H9 (cell line): ENCODE measurements at regions not wholly inside any gene's neighbourhood (a gene's known extent, or its start where the extent isn't known, plus 50 kb on each side); places are given as distances from the start of the nearest gene placed in this dataset.

ENCODE experiments used
- DNase-seq: peaks from one replicate; pipeline ENCODE4 v3.0.0-alpha.2; 2017
- H2AFZ ChIP-seq: one replicate; pipeline ENCODE4 v1.6.1; 2013; ENCODE audit warnings: mild to moderate bottlenecking, low read length, control low read depth, moderate library complexity
- H2AK5ac ChIP-seq: 2 replicates; pipeline ENCODE4 v1.6.1; 2013; ENCODE audit warnings: low read length, control low read depth, mixed read lengths; ENCODE audit not compliant: insufficient read length
- H2BK120ac ChIP-seq: one replicate; pipeline ENCODE4 v1.6.1; 2013; ENCODE audit warnings: low read depth, mild to moderate bottlenecking, low read length, control low read depth, inconsistent platforms; ENCODE audit not compliant: poor library complexity, severe bottlenecking
- H2BK12ac ChIP-seq: 2 replicates; pipeline ENCODE4 v1.6.1; 2013; ENCODE audit warnings: low read length, control low read depth, mixed read lengths, low read depth; ENCODE audit not compliant: insufficient read length
- H2BK15ac ChIP-seq: 2 replicates; pipeline ENCODE4 v1.6.1; 2013; ENCODE audit warnings: low read depth, low read length, control low read depth
- H2BK20ac ChIP-seq: one replicate; pipeline ENCODE4 v1.6.1; 2013; ENCODE audit warnings: low read depth, mild to moderate bottlenecking, low read length, control low read depth, inconsistent platforms; ENCODE audit not compliant: poor library complexity, severe bottlenecking
- H2BK5ac ChIP-seq: 2 replicates; pipeline ENCODE4 v1.6.1; 2013; ENCODE audit warnings: low read length, control low read depth, mixed read lengths; ENCODE audit not compliant: insufficient read length
- H3K14ac ChIP-seq: 2 replicates; pipeline ENCODE4 v1.6.1; 2013; ENCODE audit warnings: low read length, control low read depth; ENCODE audit not compliant: insufficient read depth
- H3K18ac ChIP-seq: 2 replicates; pipeline ENCODE4 v1.6.1; 2013; ENCODE audit warnings: low read depth, mild to moderate bottlenecking, mixed read lengths, low read length, control low read depth; ENCODE audit not compliant: insufficient read length
- H3K23ac ChIP-seq: 2 replicates; pipeline ENCODE4 v1.6.1; 2013; ENCODE audit warnings: low read length, control low read depth, mixed read lengths, low read depth; ENCODE audit not compliant: insufficient read length
- H3K23me2 ChIP-seq: 2 replicates; pipeline ENCODE4 v1.6.1; 2013; ENCODE audit warnings: low read depth, mild to moderate bottlenecking, mixed read lengths, low read length, control low read depth; ENCODE audit not compliant: insufficient read length, poor library complexity, severe bottlenecking
- H3K27ac ChIP-seq: 2 replicates; pipeline ENCODE4 v1.5.1; 2013; ENCODE audit warnings: low read length, control low read depth, mixed read lengths, low read depth; ENCODE audit not compliant: insufficient read length
- H3K27me3 ChIP-seq: 2 replicates; pipeline ENCODE4 v1.6.1; 2013; ENCODE audit warnings: low read length, control low read depth, inconsistent platforms; ENCODE audit not compliant: insufficient read depth
- H3K4ac ChIP-seq: 2 replicates; pipeline ENCODE4 v1.6.1; 2013; ENCODE audit warnings: low read depth, mild to moderate bottlenecking, control low read depth, inconsistent platforms, low read length, moderate library complexity
- H3K4me1 ChIP-seq: 2 replicates; pipeline ENCODE4 v1.6.1; 2013; ENCODE audit warnings: low read length, control low read depth, inconsistent platforms; ENCODE audit not compliant: insufficient read depth
- H3K4me2 ChIP-seq: 2 replicates; pipeline ENCODE4 v1.6.1; 2013; ENCODE audit warnings: low read length, control low read depth, mixed read lengths; ENCODE audit not compliant: insufficient read length, insufficient read depth
- H3K56ac ChIP-seq: 2 replicates; pipeline ENCODE4 v1.6.1; 2013; ENCODE audit warnings: low read depth, mild to moderate bottlenecking, mixed read lengths, low read length, control low read depth; ENCODE audit not compliant: insufficient read length
- H3K79me1 ChIP-seq: 2 replicates; pipeline ENCODE4 v1.6.1; 2013; ENCODE audit warnings: low read depth, mild to moderate bottlenecking, moderate library complexity, low read length, control low read depth, inconsistent platforms; ENCODE audit not compliant: insufficient read depth, poor library complexity, severe bottlenecking
- H3K79me2 ChIP-seq: 2 replicates; pipeline ENCODE4 v1.6.1; 2013; ENCODE audit warnings: low read length, control low read depth, inconsistent platforms; ENCODE audit not compliant: insufficient read depth
- H3K9ac ChIP-seq: 2 replicates; pipeline ENCODE4 v1.6.1; 2013; ENCODE audit warnings: low read length, control low read depth, mixed read lengths; ENCODE audit not compliant: insufficient read length; ENCODE audit errors: extremely low read depth
- H3K9me3 ChIP-seq: one replicate; pipeline ENCODE4 v1.6.1; 2013; ENCODE audit warnings: low read depth, low read length, inconsistent platforms; ENCODE audit not compliant: control insufficient read depth
- H3T11ph ChIP-seq: one replicate; pipeline ENCODE4 v1.6.1; 2013; ENCODE audit warnings: mild to moderate bottlenecking, low read length, control low read depth, inconsistent platforms
- H4K20me1 ChIP-seq: one replicate; pipeline ENCODE4 v1.6.1; 2013; ENCODE audit not compliant: control insufficient read depth, insufficient read length, insufficient read depth
- H4K5ac ChIP-seq: 2 replicates; pipeline ENCODE4 v1.6.1; 2013; ENCODE audit warnings: low read depth, mild to moderate bottlenecking, mixed read lengths, low read length, control low read depth; ENCODE audit not compliant: insufficient read length
- H4K8ac ChIP-seq: replicated peaks from 2 replicates; pipeline ENCODE4 v1.6.1; 2013; ENCODE audit warnings: low read length, control low read depth, mixed read lengths, low read depth; ENCODE audit not compliant: insufficient read length
- H4K91ac ChIP-seq: 2 replicates; pipeline ENCODE4 v1.6.1; 2013; ENCODE audit warnings: low read depth, mild to moderate bottlenecking, moderate library complexity, mixed read lengths, low read length, control low read depth; ENCODE audit not compliant: insufficient read length
- H3K27ac Mint-ChIP-seq, 3 experiments: 2 replicates in 2 of 3; 3 replicates in 1 of 3; pipeline ENCODE4 v1.8.0; 2020 to 2021; ENCODE audit warnings: mixed read lengths in 3 of 3, mild to moderate bottlenecking in 1 of 3, moderate library complexity in 1 of 3
- H3K27me3 Mint-ChIP-seq: 2 replicates; pipeline ENCODE4 v1.8.0; 2021; ENCODE audit warnings: low read depth, mild to moderate bottlenecking, moderate library complexity, mixed read lengths
- H3K36me3 Mint-ChIP-seq, 3 experiments: 2 replicates in 2 of 3; 3 replicates in 1 of 3; pipeline ENCODE4 v1.8.0; 2020 to 2021; ENCODE audit warnings: low read depth in 3 of 3, mixed read lengths in 3 of 3; ENCODE audit not compliant: insufficient read depth in 1 of 3
- H3K4me1 Mint-ChIP-seq, 2 experiments: 2 replicates each; pipeline ENCODE4 v1.8.0; 2020; ENCODE audit warnings: mixed read lengths in 2 of 2
- H3K4me3 Mint-ChIP-seq, 2 experiments: 2 replicates in 1 of 2; 3 replicates in 1 of 2; pipeline ENCODE4 v1.8.0; 2020 to 2021; ENCODE audit warnings: mild to moderate bottlenecking in 2 of 2, mixed read lengths in 2 of 2, moderate library complexity in 1 of 2
- H3K9me3 Mint-ChIP-seq, 2 experiments: 2 replicates in 1 of 2; 3 replicates in 1 of 2; pipeline ENCODE4 v1.8.0; 2020; ENCODE audit warnings: mild to moderate bottlenecking in 2 of 2, mixed read lengths in 2 of 2, moderate library complexity in 1 of 2
- WGBS: extraction: QIAGEN DNeasy Blood & Tissue Kit; methylation state at CpG from one replicate; pipeline ENCODE4 v1.1.7; 2013; ENCODE audit warnings: missing lambda C conversion rate, low lambda C conversion rate, mixed read lengths; ENCODE audit not compliant: insufficient read length; ENCODE audit errors: extremely low coverage; 5-methylcytosine and 5-hydroxymethylcytosine counted together
- TF ChIP-seq, protein P1 (sequence below): fragments of 200-600 bp; sonication (generic); conservative IDR thresholded peaks from 3 replicates; pipeline ENCODE4 v1.8.0; 2021; ENCODE audit warnings: antibody characterized with exemption, mild to moderate bottlenecking

DNA sequence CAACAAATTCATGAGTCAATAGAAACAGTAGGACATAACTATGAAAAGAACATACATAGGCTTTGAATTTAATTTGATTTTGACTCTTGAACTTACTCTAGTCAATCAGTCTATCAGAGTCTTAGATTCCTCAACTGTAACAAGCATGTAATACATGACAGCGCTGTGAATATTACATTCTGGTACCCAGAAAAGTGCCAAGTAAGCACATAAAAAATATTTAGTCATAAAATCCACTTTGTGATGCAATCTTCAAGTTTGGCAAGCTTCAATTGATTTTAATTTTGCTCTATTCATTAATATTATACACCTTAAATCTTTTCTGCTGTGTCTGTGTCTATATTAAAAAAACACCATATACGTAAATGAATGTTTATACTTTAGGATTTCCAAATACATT, 483.3 kb downstream of the PRR32 start:
- DNase-seq = no peak
- Histone ChIP-seq H2BK120ac (no peak overlapping the region), H2AK5ac (no peak overlapping the region), H4K8ac (no peak overlapping the region), H3K27me3 (no peaks in the 10 kb centered on the region), H4K20me1 (no peaks in the 10 kb centered on the region), H3K9me3 (no peaks in the 10 kb centered on the region), H4K5ac (no peak overlapping the region), H3K79me1 (no peaks in the 10 kb centered on the region), H3K9ac (no peak overlapping the region), H3K4ac (no peak overlapping the region), H3T11ph (no peak overlapping the region), H3K27ac (no peak overlapping the region), H2BK15ac (no peak overlapping the region), H3K18ac (no peak overlapping the region), H4K91ac (no peak overlapping the region), H3K4me2 (no peak overlapping the region), H3K23me2 (no peaks in the 10 kb centered on the region), H2BK20ac (no peak overlapping the region), H2BK5ac (no peak overlapping the region), H2AFZ (no peak overlapping the region), H3K14ac (no peak overlapping the region), H3K56ac (no peak overlapping the region), H3K4me1 (no peaks in the 10 kb centered on the region), H2BK12ac (no peak overlapping the region), H3K79me2 (no peaks in the 10 kb centered on the region), H3K23ac (no peak overlapping the region)
- Mint-ChIP-seq H3K4me1 (no peaks in the 10 kb centered on the region), H3K4me3 (no peak overlapping the region), H3K27ac (no peak overlapping the region), H3K27me3 (no peaks in the 10 kb centered on the region), H3K9me3 (peaks cover 16 to 27% of the 10 kb centered on the region in 2 experiments), H3K36me3 (peaks cover 0 to 8% (median 0%) of the 10 kb centered on the region in 3 experiments; a peak in 3 of 7 replicates)
- WGBS = no CpG with 5 or more reads among the region's 2 CpGs
- TF ChIP-seq, protein P1, sequence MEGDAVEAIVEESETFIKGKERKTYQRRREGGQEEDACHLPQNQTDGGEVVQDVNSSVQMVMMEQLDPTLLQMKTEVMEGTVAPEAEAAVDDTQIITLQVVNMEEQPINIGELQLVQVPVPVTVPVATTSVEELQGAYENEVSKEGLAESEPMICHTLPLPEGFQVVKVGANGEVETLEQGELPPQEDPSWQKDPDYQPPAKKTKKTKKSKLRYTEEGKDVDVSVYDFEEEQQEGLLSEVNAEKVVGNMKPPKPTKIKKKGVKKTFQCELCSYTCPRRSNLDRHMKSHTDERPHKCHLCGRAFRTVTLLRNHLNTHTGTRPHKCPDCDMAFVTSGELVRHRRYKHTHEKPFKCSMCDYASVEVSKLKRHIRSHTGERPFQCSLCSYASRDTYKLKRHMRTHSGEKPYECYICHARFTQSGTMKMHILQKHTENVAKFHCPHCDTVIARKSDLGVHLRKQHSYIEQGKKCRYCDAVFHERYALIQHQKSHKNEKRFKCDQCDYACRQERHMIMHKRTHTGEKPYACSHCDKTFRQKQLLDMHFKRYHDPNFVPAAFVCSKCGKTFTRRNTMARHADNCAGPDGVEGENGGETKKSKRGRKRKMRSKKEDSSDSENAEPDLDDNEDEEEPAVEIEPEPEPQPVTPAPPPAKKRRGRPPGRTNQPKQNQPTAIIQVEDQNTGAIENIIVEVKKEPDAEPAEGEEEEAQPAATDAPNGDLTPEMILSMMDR = no peak
